GM19023 (cell line): ENCODE measurements at regions not wholly inside any gene's neighbourhood (a gene's known extent, or its start where the extent isn't known, plus 50 kb on each side); places are given as distances from the start of the nearest gene placed in this dataset.
"Not testable (repeated sequence)": the region's sequence is repeated elsewhere in the genome, so short reads cannot be mapped to it uniquely, and the experiment has no call there.

Source experiments
- ATAC-seq: cut with Tn5 transposase; IDR thresholded peaks from one replicate; pipeline ENCODE4 v1.9.1; 2021; ENCODE audit warnings: mild to moderate bottlenecking, moderate library complexity; ENCODE audit not compliant: unreplicated experiment

DNA sequence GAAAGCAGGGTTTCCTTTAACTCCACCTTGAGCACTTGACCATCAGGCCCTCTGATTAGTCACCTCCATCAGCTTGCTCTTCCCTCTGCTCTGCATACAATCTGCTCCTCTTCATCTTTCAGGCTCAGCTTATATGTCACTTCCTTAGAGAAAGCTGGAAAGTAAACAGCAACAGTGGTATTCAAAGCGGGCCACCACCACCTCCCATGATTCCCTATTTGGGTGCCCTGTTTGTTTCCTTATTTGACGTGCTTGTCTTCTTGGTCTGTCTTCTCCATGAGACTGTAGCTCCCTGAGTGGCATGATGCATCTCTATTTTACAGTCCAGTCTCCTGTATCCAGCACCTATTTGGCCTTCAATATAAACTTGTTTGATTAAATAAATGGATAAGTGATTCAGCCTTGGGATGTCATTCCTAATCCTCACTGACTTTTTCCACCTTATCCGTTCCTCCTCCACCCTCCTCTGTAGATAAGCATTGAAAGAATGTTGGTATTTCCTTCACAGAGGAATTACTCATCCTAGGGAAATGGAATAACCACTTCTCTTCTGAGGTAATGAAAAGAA is 102.8 kb upstream of the SGK1 start:
- ATAC-seq, result no peak

DNA sequence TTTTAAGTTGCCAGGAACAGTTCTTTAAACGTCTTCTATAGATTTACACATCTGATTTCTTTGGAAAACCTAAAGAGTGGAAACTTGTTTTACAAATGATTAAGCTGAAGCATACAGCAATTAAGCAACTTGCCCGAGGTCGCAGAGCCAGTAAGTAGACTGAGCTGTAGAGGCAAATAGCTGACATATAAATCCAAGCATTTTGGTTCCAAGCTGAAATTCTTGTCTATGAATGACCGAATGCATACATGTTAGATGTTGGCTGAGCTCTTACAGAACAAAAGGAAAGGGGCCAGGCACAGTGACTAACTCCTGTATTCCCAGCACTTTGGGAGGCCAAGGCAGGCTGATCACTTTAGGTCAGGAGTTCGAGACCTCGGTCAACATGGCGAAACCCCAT is 101.8 kb upstream of the SGK1 start:
- ATAC-seq, result no peak

DNA sequence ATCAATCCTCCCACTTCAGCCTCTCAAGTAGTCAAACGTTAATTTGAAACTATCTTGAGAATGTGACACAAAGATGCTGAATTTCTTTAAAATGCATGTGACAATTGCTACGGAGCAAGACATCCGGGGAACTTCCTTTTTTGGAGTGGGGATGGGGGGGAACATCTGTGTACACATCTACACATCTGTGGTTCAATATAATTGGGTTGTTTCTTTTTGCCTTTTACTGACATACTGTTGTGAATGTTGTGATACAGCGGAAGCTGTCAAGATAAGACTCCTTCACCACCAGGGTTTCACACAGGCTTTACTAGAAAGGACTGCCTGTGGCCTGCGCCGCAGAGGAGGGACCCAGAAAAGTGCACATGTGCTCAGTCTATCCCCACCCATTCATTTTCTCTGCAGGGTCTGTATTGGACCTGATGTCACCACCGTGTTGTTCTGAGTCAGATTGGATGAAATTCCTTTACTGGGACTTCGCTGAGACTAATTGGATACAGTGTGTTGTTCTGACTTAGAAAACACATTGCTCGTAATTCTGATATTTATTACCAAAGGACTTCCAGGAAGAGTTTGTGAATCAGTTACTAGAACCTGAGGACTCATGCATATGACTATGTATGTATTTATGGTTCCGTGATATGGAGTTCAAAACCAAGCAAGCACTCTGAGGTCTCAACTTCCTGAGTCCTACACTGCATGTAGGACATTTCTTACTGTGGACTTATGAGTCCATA is 98.7 kb upstream of the SGK1 start:
- no peak for ATAC-seq

DNA sequence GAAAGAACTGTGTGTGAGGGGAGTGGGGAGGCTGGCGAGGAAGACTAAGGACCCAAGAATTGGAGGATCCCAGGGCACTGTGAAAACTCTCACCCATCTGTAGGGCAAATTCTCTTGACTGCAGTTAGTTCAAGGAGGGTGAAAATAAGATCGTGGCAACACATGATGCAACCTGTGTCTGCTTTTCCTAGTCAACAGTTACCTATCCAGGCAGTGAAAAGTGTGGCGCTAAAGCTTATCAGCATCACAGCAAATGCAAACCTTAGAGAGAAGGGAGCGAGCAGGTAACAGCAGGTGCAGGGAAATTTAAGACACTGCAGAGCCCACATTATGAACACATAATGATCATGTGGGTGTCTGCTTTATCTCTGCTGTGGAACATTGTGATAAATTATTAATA is 97.7 kb upstream of the SGK1 start:
- no peak for ATAC-seq

DNA sequence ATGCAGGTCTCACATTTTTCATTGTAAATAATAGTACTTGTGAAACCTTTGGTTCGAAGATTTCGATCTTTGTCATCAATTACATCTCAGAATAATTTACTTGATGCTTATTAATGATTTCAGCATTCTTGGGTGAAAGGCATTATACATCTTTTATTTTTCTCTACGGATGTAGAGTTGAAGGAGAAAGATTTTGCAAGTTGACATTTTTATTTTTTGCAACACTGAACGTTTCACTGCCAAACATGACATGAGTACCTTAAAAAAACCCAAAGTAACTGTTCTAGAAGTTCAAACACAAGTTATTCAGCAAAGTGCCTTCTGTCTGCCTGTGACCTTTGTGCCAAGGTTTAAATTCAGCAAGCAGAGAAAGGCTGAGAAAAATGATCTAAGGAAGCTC is 97.3 kb upstream of the SGK1 start:
- ATAC-seq, result no peak

DNA sequence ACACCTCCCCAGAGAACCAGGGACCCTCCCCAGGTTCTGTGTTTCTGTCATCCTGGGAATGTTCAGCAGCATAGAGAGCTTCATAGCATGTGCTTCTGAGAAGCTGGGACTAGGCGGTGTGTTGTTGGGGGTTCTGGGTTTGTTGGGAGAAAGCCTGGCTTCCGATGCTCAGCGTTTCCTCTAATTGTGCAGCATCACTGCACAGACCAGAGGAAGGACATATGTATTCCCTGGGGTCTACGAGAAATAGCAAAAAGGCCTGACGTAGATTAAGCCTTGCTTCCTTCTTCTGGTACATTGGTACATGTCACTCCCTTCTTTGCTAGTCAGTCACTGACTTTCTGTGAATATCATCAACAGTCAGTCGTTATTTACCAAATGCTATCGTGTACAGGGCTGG is 96.9 kb upstream of the SGK1 start:
- no peak for ATAC-seq

DNA sequence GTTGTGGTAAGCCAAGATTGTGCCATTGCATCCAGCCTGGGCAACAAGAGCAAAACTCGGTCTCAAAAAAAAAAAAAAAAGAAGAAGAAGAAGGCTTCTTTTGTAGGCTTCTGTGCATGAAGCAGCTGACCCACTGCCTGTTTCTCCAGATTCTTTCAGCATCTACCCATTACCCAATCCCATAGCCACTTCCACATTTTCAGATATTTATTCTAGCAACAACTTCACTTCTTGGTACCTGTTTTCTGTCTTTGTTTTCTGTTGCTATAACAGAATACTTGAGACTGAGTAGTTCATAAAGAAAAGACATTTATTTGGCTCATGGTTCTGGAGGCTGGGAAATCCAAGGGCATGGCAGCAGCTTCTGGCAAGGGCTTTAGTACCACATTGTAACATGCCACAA is 95.3 kb upstream of the SGK1 start:
- ATAC-seq, result no peak

DNA sequence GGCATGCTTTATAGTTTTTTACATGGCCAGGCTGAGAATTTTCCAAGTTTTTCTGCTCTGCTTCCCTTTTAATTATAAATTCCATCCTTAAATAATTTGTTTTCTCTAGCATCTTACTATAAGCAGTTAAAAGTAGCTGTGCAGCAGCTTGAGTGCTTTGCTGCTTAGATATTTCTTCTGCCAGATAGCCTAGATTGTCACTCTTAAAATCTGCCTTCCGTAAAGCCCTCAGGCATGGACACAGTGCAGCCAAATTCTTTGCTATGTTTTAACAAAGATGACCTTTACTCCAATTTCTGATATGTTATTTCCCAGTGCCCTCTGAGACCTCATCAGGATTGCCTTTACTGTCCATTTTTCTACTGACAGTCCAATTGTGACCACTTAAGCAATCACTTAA is 92.6 kb upstream of the SGK1 start:
- ATAC-seq, result no peak

DNA sequence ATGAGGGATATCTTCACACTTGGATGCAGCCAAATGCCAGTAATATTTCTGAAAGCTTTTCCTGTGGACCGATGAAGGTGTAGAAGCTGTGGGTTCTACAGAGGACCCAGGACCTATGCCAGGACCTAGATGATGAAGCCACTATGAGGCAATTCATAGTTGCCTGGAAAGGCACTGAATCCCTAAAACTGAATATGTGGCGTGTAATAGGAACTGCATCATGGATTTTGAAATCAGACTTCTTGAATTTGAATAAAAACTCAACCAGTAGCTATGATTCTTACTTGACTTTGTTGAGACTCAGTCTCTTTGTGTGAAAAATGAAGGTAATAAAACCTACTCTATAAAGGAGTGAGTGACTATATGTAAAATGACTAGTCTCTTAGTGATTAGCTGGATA is 89.9 kb upstream of the SGK1 start:
- ATAC-seq, result no peak

DNA sequence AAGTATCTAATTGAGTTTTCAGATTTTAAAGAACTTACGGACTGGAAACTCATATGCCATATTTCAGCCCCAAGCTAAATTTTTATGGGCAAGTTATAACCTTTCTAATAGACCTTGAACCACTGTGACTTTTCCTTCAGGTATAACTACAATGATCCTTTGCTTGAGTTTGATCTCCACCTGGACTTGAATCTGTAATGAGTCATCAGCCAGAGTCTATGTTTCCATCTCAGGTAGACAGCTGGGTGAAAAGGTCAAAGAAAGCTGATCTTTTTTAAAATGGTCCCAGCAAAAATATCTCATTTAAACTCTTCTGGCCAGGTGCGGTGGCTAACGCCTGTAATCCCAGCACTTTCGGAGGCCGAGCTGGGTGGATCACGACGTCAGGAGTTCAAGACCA is 88.4 kb upstream of the SGK1 start:
- ATAC-seq, result no peak

DNA sequence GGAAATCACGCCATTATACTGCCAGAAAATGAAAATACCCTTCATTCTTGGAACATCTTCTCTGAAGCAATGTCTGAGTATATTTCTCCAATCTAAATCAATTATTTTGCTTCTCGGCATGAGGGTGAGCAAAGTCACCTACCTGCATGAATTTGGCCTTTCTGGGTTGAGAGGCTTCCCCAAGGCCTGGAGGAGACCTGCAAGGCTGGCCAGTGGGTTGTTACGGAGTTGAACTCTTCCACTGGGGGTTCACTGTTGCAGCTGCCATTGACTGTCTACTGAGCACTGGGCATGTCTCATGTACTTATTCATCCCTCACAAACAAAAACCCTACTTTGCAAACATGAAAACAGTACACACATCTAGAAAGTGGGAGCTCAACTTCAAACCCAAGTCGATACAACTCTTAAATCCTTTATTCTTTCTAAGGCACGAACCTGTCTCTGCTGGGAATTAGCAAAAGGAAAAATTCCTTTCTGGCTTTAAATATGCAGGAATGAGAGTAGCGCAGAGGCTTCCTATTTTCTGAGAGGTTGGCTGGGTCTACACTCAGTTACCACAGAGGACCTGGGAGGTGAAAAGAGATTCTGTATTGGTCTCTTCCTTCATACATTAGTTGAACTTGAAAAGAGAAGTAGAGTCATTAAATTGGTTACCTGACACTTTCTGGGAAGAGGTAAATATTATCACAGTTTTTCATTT is 87.6 kb upstream of the SGK1 start:
- ATAC-seq, result no peak

DNA sequence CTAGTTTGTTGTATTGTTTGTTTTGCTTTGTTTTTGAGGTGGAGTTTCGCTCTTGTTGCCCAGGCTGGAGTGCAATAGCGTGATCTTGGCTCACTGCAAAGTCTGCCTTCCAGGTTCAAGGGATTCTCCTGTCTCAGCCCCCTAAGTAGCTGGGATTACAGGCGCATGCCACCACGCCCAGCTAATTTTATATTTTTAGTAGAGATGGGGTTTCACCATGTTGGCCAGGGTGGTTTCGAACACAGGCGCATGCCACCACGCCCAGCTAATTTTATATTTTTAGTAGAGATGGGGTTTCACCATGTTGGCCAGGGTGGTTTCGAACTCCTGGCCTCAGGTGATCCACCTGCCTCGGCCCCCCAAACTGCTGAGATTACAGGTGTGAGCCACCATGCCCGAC is 85.4 kb upstream of the SGK1 start:
- ATAC-seq, result not testable (repeated sequence)

DNA sequence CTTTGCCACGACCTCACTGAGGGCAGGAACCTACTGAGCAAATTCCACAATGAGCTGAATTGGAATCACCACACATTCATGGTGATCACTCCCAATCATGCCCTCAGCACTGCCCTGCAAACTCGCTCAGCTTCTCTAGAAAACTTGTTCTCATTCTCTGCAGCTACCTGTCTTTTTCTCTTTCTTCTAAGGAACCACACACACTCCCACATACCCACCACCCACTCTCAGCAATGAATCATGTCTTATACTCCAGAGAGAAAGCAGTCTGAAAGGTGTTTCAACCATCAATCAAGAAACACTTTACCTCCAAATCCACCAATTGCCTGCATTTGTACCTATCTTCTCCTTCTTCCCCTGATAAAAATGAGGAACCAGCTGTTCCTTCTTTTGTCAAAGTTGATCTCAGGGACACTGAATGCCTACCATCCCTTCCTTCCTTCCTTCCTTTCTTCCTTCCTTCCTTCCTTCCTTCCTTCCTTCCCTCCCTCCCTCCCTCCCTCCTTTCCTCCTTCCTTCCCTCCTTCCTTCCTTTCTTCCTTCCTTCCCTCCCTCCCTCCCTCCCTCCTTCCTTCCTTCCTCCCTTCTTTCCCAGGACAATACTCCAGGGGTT is 84.6 kb upstream of the SGK1 start:
- ATAC-seq, result no peak

DNA sequence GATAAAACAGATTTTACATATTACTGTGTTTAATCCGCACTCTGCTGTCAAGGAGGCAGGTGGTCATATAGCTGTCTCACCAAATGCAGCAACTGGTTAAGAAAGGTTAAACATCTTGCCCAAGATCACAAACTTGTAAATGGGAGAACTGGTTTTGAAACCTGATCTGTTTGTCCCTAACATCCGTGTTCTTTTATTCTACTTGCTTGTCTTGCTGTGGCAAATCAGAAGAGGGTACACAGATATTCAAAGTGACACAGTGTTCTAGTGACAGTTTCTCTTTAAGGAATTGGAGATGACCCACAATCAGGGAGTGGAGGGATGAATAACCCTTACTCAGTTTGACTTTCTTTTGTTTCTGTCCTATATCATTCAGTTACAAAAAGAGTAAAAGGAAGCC is 83.0 kb upstream of the SGK1 start:
- ATAC-seq, result no peak

DNA sequence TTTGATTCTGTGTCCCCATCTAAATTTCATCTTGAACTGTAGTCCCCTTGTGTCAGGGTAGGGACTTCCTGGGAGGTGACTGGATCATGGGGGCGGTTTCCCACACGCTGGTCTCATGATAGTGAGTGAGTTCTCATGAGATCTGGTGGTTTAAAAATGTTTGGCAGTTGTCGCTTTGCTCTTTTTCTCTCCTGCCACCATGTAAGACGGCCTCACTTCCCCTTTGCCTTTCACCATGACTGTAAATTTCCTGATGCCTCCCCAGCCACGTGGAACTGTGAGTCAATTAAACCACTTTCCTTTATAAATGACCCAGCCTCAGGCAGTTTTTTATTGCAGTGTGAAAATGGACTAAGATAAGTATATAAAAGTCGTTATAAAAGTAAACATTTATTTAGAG is 80.5 kb upstream of the SGK1 start:
- ATAC-seq, result peak; percentile 69

DNA sequence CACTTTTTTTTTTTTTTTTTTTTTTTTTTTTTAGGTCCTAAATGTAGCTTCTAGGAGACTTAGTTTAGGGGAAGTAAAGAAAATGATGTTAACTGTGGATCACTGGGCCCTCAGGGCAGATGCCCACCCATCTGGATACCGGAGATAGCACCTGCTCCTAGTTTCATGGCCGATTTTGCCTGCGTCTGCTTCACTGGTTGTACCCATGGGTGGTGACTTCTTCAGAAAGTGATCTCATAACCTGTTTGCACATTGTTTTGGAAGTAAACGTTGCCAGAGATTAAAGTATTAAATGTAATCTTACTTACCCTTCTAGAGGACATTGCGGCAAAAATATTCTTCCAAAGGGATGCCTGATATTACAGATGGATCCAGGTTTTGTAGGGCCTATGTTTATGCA is 79.8 kb upstream of the SGK1 start:
- no peak for ATAC-seq

DNA sequence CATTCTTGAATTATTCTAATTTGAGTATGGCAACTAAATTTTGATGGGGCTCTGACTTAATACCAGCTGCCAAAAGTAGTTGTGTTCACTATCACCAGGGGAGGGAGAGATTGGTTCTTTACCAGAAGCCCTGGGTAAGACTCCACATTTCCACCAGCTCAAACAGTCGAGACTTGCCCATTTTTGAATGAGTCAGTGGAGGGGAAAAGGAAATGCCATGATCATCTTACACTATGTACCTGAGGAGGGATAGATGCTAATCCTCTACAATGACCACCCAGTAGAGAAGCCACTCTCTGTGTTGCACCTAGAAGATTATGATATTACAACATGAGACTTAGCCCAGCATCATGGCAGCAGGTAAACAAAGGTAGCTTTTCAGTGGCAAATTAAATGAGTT is 77.0 kb upstream of the SGK1 start:
- no peak for ATAC-seq

DNA sequence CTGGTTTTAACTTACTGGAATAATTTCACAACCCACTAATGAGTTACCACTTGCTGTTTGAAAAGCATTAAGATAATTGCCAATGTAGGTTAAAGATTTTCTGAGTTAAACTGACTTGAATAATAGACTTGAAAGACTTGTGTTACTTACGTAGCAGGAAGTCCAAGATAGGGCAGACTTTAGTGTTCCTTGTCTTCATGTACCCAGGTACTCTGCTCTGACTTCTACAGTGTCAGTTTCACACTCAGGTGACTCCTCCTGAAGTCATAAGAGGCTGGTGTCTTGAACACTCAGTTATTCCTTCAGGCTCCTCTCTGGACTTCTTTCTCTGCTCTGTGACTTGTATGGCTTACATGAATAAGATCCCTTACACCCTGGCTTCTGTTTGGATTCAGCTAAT is 76.3 kb upstream of the SGK1 start:
- no peak for ATAC-seq

DNA sequence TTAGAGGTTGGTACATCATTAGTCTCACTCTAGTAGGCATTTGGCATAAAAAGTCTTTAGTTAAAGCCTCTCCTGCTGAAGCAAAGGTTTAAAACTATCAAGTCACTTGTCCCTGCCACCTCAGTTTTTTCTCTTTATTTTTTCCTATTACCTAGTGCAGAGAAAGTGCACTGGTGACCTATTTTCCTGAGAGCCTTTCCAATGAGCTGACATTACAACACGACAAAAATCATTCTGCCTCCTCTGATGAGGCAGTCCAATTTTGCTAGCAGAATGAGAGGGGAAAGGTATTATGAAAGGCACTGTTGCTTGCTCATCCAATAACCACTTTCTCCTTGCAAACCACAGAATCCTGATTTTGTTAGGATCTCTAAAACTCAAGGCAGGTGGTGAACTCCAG is 73.3 kb upstream of the SGK1 start:
- ATAC-seq, result no peak

DNA sequence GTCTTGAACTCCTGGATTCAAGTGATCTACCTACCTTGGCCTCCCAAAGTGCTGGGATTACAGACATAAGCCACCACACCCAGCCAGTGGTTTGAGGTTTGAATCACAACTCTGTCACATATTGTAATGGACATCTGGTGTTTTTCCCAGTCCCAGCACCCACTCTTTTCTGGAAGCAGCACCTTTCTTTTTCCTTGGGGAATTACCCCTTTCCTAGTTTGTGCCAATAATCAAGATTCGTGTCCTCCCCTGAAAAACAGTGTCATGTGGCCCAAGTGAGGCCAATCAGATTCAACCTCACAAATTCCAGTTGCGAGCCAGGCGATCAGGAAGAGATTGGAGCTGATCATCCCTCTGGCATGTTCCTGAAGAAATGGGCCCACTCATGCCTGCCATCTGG is 71.7 kb upstream of the SGK1 start:
- no peak for ATAC-seq

DNA sequence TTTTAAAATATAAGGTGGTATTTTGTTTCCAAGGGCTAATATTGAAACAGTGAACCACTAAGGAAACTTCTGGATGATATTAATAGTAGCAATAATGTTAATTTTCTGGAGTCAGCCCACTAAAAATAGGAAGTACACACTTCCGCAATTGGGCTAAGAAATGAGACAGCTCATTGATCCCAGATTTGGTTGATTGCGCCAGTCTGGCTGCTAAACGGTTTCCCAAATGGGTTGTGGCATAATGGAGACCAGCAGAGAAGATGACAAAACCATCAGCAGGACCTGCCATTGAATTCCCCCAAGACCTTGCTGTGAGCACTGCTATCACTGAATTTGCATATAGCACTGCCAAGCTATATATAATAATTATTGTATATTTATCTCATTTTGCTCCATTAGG is 71.2 kb upstream of the SGK1 start:
- ATAC-seq, result no peak

DNA sequence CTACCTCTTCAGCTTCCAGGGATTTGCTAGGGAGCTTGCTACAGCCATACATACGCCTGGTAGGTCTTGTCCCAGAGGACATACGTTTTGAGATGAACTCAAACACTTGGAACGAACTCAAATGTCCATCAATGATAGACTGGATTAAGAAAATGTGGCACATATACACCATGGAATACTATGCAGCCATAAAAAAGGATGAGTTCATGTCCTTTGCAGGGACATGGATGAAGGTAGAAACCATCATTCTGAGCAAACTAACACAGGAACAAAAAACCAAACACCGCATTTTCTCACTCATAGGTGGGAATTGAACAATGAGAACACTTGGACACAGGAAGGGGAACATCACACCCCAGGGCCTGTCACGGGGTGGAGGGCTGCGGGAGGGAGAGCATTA is 68.6 kb upstream of the SGK1 start:
- not testable (repeated sequence) for ATAC-seq
